Pulmonary artery endothelial cell (primary cell): ENCODE measurements at regions not wholly inside any gene's neighbourhood (a gene's known extent, or its start where the extent isn't known, plus 50 kb on each side); places are given as distances from the start of the nearest gene placed in this dataset.

Experiments
- DNase-seq: peaks from one replicate; pipeline ENCODE4 v3.0.0-alpha.2; 2011; ENCODE audit warnings: low read depth, low spot score

DNA sequence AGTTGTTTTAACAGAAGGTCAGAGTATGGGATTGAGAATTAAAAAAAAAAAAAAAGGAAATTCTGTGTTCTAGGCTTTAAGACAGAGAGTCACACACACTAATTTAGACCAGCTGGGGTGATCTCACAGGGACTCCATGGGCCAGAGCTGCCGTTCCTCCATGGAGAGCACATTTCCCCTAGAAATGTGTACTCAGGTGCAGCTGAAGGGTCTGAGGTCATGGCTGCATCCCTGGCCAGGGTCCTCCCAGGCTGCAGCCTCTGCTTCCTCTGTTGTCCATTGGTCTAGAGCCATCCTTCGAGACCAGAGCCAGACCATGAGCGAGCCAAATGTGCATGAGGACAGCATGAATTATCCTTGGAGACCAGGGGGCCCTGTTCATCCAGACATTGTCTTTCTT, 190.1 kb upstream of the TNP1 start:
- no peak for DNase-seq

DNA sequence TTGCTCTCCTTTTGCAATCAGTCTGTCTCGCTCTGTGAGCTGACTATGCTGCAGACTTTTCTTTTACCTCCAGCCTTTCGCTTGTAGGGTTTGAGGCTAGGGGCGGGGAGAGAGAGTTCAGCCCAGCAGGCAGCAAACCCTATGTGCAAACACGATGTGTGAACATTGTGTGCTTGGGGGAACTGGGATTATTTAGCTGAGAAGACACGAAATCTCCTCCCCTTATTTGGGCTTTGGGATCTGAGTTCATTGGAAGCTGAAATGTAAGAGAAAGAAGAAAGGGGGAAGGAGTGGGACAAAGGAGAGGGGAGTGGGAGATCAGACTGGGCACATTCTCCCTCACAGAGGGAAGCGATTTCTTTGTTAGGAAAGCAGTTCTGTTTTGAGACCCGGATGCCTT, 189.6 kb upstream of the TNP1 start:
- DNase-seq: no peak

DNA sequence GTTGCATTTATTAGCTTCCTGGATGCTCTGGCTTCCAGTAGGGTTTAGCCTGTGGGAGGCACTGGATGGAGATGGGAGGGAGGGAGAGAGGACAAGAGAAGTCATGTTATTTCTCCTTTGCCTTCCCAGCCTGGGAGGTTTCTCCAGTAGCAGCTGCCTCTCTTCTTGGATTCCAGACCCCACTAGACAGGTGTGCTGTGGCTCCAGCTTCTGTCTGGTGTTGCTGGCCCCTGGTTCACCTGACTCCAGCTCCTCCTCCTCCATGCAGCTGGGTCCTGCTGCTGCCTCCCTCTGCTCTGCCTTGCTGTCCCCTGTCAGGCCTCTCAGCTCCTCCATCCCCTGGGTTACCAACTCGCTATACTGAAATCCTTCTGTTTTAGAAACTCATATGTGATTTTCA, 188.9 kb upstream of the TNP1 start:
- DNase-seq: no peak

DNA sequence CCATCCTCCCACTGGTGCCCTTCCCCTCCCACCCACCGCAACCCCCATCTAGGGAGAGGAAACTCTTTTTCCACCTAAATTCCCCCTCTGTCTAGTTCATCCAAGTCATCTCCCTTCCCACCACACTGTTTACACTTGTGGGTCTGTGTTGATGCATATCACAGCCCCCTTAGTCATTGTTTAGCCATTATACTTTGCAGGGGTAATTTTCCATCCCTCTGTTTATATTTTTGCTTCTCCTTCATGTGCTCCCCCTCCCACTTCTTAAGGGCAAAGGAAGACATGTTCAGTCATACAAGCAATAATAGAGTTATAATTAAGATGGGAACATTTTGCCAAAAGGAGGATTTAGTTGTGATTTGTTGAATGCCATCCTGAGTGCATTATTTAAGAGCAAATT, 187.8 kb upstream of the TNP1 start:
- DNase-seq: no peak

DNA sequence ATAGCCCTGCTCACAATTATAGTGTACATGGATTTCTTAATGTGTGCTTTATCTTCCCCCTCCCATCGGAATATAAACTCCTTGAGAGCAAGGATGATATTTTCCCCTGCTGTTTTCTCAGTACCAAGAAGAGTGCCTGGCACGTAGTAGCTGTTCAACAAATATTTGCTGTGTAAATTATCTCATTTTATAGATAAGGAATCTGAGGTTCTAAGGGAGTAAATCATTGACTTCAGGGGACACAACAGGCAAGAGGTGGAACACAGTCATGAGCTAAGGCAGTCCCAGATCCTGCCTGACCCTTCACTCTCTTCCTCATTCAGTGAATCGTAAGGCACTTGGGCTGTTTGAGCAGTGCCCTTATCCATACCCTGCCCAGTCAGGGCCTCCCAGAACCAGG, 187.3 kb upstream of the TNP1 start:
- DNase-seq: no peak

DNA sequence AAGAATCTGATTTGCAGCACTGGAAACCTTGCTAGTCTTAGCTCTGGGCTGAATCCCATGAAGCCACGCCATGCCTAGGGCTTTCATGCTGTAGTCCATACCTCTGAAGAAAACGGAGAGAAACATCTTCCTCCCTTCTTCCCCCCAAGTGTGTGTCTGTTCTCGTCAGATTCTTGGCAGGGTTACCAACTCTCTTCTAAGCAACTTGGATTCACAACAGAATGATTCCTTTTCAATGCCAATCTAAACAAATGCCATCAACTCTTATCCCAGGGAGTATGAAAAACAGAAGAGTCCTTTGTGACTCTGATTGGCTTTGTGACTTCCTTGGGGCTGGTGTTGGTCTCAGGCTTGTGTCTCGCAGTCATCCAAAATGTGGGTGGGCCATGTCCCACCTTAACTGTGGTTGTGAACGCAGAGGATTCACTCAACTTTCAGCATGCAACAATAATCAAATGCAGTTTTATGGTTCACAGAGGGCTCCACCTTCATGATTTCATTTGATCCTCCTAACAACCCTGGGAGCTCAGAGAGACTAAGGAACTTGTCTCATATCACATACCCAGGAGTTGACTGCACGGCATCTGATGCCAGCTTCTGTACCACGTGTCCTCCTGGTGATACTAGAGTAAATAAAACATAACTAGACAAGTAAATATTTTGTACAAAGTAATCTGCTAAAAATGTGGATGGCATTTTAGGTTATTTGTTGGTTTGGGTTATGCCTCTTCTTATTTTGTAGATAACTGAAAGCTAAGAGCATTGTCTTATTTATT, 186.0 kb upstream of the TNP1 start:
- DNase-seq: no peak

DNA sequence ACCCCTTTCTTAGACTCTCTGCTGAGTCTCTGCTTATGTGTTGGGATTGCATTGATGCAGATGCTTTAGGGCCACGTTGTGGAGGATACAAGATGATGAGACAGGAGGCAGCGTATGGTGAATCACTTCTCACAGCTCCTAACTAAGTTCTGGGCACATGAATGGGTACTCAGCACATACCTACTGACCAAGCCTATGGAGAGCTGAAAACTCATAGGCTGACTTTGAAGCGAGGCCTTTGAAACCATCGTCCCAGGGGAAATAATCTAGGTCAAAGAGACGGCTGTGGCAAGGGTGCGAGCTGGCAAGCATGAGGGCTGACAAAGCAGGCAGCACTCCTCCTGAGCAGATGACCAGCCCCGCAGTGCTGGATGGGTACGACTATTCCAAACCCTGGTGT, 180.2 kb upstream of the TNP1 start:
- no peak for DNase-seq

DNA sequence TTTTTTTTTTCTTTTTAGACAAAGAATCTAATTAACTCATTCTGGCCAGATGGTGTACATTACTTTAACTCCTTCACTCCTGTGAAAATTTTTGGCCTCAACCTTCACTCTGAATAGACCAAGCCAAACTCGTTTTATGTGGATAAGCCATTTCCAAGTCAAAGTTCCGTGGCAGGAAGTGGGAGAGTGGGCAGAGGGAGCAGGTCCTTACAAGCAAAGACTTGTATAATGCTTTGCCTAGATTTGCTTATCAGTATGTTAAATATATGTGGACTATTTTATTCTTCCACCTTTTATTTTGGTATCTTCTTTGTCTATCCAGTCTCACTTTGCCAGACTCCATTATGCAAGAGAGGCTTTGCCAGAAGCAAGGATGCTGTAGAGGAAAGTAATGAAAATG, 178.1 kb upstream of the TNP1 start:
- no peak for DNase-seq

DNA sequence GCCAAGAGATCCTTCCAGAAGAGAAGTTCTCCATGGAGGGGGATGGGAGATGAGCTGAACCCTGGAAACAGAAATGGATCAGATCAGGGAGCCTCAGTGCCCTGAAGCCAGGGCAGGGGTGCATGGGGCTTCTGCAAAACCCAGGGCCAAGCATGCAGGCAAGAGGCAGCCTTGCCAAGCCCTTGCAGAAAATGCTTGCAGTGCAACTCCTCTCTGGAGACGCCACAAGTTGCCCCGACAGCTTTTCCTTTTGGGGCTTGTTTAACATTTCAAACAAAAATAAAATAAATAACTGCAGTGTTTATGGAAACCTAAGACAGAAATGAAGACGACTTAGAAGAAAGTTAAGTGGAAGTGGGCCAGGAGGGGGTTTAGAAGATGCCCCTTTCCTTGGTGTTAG, 177.5 kb upstream of the TNP1 start:
- DNase-seq: no peak

DNA sequence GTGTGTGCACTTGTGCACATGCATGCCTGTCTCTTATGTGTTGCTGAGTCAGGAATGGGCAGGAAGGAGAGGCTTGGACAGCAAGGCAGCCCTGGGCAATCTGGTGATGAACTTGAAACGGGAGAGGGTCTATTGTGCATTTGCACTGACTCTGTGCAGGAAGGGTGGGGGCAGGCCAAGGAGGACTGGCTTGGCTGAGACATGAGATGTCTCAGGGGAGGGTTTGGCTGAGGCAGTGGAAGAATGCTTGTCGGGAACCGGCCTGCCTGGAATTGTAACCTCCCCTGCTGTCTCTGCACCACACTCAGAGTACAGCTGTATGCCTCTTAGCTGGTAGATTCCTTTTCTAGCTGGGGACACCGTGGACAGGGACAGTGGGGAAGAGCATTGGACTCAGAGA, 176.1 kb upstream of the TNP1 start:
- DNase-seq: no peak

DNA sequence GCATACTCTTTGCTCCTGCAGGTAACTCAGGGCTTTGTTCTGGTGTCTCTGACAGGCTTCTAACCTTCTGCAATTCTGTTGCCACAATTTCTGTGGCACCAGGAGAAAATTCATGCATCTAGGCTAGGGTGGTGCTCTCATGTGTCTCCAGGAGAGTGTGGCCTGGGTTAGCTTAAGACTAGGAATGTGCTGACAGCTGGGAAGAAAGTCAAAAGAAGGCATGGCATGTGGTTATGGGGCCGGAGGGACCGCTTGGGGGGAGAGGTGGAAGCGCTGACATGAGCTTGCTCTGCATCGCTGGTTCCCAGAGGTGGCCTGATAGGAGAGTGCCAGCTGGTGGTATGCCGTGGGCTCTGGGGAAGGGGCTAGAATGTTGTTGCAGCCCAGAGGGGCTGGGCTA, 173.3 kb upstream of the TNP1 start:
- DNase-seq: no peak

DNA sequence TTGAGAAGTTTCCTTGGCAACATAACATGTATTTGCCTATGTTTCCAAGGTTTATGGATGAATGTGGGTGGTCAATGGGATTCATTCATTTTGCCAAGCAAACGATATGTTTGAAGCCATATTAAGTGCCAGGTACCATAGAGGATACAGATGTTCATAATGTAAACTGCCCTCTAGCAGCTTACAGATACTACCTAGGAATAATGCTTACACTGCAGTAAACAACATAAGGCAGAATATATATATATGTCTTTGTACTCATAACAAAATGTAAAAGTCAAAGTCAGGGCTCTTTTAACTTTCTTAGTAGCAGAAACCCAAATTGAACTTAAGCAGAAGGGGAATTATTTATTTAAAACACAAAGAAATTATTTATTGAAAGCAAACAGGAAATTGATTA, 171.6 kb upstream of the TNP1 start:
- DNase-seq: no peak

DNA sequence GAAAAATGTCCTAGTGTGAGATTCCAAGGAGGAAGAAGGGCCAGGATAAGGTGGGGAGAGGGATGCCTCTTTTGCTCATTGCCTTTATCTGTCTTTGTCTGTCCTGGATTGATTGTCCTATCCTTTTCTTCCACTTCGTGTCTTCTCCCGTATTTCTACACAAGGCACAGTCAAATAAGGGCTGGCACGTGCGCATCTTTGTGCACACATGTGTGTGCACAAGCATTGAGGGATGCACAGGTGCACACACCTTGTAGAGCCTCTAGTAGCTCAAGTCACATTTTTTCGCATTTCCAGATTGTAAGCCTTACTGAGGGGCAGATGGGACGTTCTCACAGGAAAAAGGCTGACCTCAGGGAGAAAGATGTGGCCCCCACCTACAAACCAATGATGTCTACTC, 170.2 kb upstream of the TNP1 start:
- DNase-seq: no peak

DNA sequence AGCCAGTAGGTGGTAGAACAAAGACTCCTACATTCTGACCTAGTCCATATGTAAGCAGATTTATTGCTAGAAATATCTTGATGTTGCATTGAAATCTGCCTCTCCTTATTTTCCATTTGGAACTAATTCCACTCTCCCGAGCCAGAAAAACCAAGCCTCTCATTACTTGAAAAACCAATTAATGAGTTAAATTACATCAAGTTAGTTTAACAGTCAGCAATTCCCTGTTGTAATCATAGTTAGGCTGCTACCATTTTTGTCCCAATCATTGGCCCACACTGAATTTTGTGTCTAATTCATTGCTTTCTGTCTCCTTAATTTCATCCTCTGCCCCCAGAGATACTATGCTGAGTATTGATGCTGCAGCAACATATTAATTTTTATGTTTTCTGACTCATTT, 168.3 kb upstream of the TNP1 start:
- DNase-seq: no peak

DNA sequence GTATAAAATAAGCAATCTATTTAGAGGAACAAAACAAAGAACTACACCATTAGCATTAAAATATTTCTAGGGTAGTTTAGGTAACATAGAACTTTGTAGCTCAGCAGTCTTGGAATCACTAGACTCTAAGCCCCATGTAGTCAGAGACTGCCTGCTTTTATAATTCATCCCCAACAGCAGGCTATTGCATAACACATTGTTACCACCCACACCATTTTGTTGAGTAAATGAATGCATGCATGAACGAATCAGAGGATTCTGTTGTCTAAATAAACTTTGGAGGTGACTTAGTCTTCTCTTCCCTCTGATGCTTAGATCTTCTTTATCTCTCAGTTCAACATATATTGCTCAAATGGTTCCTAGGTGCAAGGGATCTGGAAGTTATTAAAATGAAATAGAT, 167.6 kb upstream of the TNP1 start:
- DNase-seq: no peak

DNA sequence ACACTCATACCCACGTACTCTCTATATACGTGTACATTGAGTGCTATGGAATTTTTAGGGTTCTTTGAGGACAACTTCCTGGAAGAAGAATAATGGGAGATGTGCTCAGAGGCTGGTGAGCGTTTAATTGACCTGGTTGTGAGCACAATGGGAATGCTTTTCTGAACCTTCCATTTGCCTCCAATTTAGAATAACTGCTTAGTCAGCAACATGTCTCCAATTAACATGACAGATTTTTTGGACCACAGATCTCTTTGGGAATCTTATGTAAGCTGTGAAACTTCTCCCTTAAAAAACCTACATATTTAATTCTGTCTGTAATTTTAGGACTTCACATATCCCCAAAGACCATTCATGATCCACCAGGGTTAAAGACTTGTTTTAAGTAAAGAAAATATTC, 166.7 kb upstream of the TNP1 start:
- DNase-seq: no peak

DNA sequence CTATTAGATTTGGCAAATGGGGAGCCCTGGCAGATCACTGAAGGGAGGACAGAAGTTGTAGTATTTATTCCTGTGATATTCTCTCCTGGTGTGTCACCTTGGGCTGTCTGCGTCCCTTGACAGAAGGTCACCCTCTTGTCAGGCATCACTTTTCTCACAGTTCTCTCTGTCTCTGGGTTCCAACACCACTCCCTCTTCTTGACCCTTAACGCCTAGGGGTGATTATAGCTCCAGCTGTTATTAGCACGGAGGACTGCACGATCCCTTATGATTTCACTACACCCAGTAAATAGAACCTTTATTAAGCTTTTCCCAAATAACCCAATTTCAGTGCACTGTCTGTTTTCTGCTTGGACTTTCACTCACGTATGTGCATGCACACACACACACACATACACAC, 166.3 kb upstream of the TNP1 start:
- no peak for DNase-seq

DNA sequence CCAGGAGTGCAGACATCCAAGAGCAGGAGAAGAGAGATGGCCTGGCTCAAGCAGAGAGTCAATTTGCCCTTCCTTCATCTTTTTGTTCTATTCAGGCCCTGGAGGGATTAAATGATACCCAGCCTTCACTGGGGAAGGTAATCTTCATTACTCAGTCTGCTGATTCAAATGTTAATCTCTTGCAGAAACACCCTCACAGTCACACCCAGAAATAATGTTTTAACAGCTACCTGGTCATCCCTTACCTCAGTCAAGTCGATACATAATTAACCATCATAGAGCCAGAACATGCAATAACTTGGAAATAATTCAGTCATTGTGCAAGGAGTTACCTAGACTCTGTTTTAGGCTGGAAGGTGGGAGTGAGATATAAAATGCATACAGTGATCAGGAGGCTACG, 163.7 kb upstream of the TNP1 start:
- no peak for DNase-seq

DNA sequence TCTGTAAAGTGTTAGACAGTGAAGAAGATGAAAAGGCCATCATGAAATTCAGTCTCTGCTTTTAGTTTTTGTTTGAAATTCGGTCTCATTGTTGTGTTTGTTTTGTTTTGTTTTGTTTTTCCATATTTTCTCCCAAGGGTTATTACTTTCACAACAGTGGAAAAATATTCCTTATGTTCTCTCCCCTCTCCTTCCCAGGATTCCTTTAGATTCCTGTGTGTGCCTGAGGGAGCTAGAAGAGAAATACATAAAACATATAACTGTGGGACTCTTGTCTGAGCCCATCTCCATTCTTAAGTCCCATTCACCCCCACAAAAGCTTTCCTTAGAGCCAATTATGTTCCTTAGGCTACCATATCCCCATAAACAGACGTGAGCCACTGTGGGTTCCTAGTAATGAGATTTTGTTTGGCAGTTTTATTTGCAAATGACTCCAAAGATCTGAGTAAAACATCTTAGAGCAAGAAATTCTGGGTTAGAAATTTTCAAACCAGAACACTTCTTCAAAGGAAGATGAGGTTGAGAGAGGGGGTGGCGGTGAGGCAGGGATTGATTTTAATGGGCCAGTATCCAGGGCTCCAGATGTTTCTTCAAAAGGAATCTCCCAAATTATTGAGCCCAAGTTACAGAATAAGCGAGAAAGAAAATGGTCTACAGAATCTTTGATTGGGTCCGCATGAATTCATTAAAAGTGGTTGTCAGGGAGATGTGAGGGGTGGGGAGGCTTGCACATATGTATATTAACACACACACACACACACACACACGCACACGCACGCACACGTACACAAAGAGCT, 157.8 kb upstream of the TNP1 start:
- DNase-seq: no peak

DNA sequence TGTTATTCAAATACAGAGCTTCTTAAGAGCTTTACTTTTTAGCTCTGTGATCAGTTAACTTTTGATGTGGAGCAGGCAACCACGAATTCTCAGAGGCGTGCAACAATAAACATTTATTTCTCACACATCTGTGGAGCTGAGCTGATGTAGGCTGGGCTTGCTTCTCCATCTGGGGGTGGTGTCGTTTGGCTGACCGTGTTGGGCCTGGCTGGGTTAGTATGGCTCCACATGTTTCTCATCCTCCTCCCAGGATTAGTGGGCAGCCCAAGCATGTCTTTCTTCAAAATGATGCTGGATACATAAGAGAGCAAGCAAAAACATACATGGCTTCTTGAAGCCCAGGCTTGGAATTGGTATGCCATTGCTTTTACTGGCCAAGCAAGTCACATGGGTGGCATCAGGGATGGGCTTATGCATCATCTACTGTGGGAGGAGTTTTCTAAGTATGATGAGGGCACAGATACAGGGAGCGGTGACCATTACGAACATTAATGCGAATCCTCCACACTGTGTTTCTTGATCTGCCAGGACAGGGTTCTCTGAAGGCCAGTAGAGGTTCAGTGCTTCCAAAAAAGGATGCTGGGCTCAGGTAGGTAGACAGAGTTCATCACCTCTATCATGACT, 157.0 kb upstream of the TNP1 start:
- no peak for DNase-seq

DNA sequence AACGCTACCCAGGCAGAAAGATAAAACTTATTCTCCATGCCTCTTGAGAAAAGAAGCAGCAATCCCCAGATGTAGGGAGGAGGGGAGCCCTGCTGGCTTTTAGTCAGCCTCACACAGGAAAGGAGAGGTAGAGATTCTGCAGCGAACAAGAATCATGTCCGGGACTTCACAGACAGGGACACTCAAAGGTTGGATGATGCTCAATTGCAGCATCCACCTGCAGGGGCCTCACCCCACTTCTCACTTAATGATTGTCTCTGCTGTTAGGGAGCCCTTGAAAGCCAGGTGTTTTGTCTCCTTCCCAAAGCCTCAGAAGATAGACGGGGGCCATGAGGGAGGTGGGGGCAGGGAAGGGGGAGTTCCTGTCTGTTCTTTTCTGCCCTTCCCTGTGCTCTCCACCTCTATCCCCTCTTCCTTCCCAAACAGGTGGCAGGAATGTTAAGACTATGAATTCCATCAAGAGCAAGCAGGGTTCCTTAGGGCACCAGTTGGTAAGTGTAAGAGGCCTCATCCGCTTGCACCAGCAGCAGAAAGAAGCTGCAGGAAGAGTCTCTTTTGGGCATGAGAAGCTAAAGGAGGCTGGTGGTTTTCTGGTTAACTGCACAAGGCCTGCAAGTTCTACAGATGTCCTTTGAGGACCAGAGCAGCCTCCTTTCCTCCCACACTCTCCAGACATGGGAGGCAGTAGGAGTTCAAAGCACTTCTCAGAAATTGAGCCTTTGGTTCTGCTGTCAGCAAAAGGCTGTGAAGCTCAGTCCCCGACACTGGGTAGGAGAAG, 154.7 kb upstream of the TNP1 start:
- DNase-seq: no peak

DNA sequence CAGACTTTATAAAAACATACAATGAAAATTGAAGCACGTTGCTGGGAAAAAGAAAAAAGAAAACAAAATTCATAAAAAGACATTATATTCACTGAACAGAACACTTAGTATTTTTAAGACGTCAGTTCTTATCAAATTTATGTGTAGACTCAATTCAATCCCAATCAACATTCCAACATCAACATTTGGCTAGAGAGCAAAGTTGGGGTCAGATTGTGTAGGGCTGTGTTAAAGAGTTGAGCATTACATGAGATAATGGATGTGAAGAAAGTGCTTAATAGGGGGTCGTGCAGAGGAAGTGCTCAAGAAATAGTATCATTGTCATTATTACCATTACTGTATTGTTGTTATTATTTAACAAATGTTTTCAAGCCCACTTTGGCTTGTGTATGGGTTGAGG, 154.1 kb upstream of the TNP1 start:
- DNase-seq: no peak
